Endothelial cell (in vitro differentiated cells): ENCODE measurements at regions not wholly inside any gene's neighbourhood (a gene's known extent, or its start where the extent isn't known, plus 50 kb on each side); places are given as distances from the start of the nearest gene placed in this dataset.
A peak's percentile ranks its signal among the peaks of the same experiment; 100 is the strongest.

Source experiments
- DNase-seq: peaks from one replicate; pipeline ENCODE4 v3.0.0; 2021; ENCODE audit warnings: low spot score
- H3K27ac Mint-ChIP-seq: one replicate; pipeline ENCODE4 v1.8.0; 2021; ENCODE audit warnings: mixed read lengths, inconsistent platforms; ENCODE audit not compliant: unreplicated experiment
- H3K27me3 Mint-ChIP-seq: one replicate; pipeline ENCODE4 v1.8.0; 2021; ENCODE audit warnings: mild to moderate bottlenecking, moderate library complexity, mixed read lengths, inconsistent platforms; ENCODE audit not compliant: unreplicated experiment
- H3K36me3 Mint-ChIP-seq: one replicate; pipeline ENCODE4 v1.8.0; 2021; ENCODE audit warnings: mild to moderate bottlenecking, low read depth, mixed read lengths, inconsistent platforms; ENCODE audit not compliant: unreplicated experiment
- H3K4me1 Mint-ChIP-seq: one replicate; pipeline ENCODE4 v1.8.0; 2021; ENCODE audit warnings: mild to moderate bottlenecking, mixed read lengths, inconsistent platforms; ENCODE audit not compliant: unreplicated experiment
- H3K4me3 Mint-ChIP-seq: one replicate; pipeline ENCODE4 v1.8.0; 2021; ENCODE audit warnings: mild to moderate bottlenecking, mixed read lengths, inconsistent platforms; ENCODE audit not compliant: unreplicated experiment
- H3K9me3 Mint-ChIP-seq: one replicate; pipeline ENCODE4 v1.8.0; 2021; ENCODE audit warnings: mixed read lengths, inconsistent platforms; ENCODE audit not compliant: unreplicated experiment
- CTCF ChIP-seq: fragments of 200-600 bp; sonication (generic); IDR thresholded peaks from one replicate; pipeline ENCODE4 v1.5.0; 2021; ENCODE audit warnings: antibody characterized with exemption; ENCODE audit not compliant: unreplicated experiment

- TF ChIP-seq CTCF: no peak
- Mint-ChIP-seq H3K36me3 (no peaks in the 10 kb centered on the region), H3K27ac (peak overlapping the region; percentile 26), H3K9me3 (no peaks in the 10 kb centered on the region), H3K4me3 (no peak overlapping the region), H3K4me1 (no peaks in the 10 kb centered on the region), H3K27me3 (no peaks in the 10 kb centered on the region)
- DNase-seq: no peak
These were observed 280.2 kb downstream of the SRBD1 start for GRCh38 chr2:45330637-45331409.

- DNase-seq: no peak
- no peak for TF ChIP-seq CTCF
- H3K27me3 Mint-ChIP-seq: no peaks in the 10 kb centered on the region
- H3K4me3 Mint-ChIP-seq: no peak overlapping the region
- no peaks in the 10 kb centered on the region for H3K9me3 Mint-ChIP-seq
- no peaks in the 10 kb centered on the region for H3K36me3 Mint-ChIP-seq
- no peak overlapping the region for H3K27ac Mint-ChIP-seq
- no peaks in the 10 kb centered on the region for H3K4me1 Mint-ChIP-seq
These were observed 281.0 kb downstream of the SRBD1 start for GRCh38 chr2:45330108-45330507.

GRCh38 chr2:45329045-45329677 is 281.9 kb downstream of the SRBD1 start:
- TF ChIP-seq CTCF: no peak
- H3K36me3 Mint-ChIP-seq: no peaks in the 10 kb centered on the region
- no peak overlapping the region for H3K27ac Mint-ChIP-seq
- no peaks in the 10 kb centered on the region for H3K9me3 Mint-ChIP-seq
- no peak for DNase-seq
- H3K4me3 Mint-ChIP-seq: no peak overlapping the region
- H3K27me3 Mint-ChIP-seq: no peaks in the 10 kb centered on the region
- no peaks in the 10 kb centered on the region for H3K4me1 Mint-ChIP-seq

GRCh38 chr2:45328264-45328870 is 282.7 kb downstream of the SRBD1 start:
- Mint-ChIP-seq H3K4me1 (no peaks in the 10 kb centered on the region), H3K27me3 (no peaks in the 10 kb centered on the region), H3K36me3 (no peaks in the 10 kb centered on the region), H3K27ac (no peak overlapping the region), H3K9me3 (no peaks in the 10 kb centered on the region), H3K4me3 (no peak overlapping the region)
- DNase-seq: no peak
- no peak for TF ChIP-seq CTCF

- H3K27ac Mint-ChIP-seq: no peak overlapping the region
- no peak for TF ChIP-seq CTCF
- H3K27me3 Mint-ChIP-seq: peaks cover under 1% of the 10 kb centered on the region
- H3K4me3 Mint-ChIP-seq: no peak overlapping the region
- H3K9me3 Mint-ChIP-seq: no peaks in the 10 kb centered on the region
- no peak for DNase-seq
- H3K4me1 Mint-ChIP-seq: peaks cover 5% of the 10 kb centered on the region
- H3K36me3 Mint-ChIP-seq: no peaks in the 10 kb centered on the region
These were observed 287.7 kb downstream of the SRBD1 start for GRCh38 chr2:45323344-45323743.
